ENCODE measurements at regions not wholly inside any gene's neighbourhood (a gene's known extent, or its start where the extent isn't known, plus 50 kb on each side); places are given as distances from the start of the nearest gene placed in this dataset.

GRCh38 chr12:115716551-115716950 lies 560.9 kb downstream of the MED13L start:
- Mint-ChIP-seq H3K4me3 (no peak overlapping the region), H3K27ac (no peak overlapping the region), H3K36me3 (ENCODE audit: low read depth) (no peaks in the 10 kb centered on the region), H3K27me3 (ENCODE audit: low read depth) (peaks cover 4% of the 10 kb centered on the region), H3K9me3 (peaks cover 4% of the 10 kb centered on the region), H3K4me1 (no peaks in the 10 kb centered on the region)
- TF ChIP-seq CTCF (IDR thresholded peaks at IDR 0.05; ENCODE audit: unreplicated experiment in 3 of 3) = no peak

GRCh38 chr12:115712676-115713075 lies 564.8 kb downstream of the MED13L start:
- Mint-ChIP-seq H3K27ac (no peak overlapping the region), H3K4me3 (no peak overlapping the region), H3K36me3 (ENCODE audit: low read depth) (no peaks in the 10 kb centered on the region), H3K27me3 (ENCODE audit: low read depth) (peaks cover 8% of the 10 kb centered on the region), H3K9me3 (peaks cover 8% of the 10 kb centered on the region), H3K4me1 (peaks cover 18% of the 10 kb centered on the region)
- no peak for TF ChIP-seq CTCF (IDR thresholded peaks at IDR 0.05; ENCODE audit: unreplicated experiment in 3 of 3)

GRCh38 chr12:115710104-115710564 lies 567.4 kb downstream of the MED13L start:
- Mint-ChIP-seq H3K4me3 (peak overlapping the region in 1 of 3 experiments; percentile 4), H3K27ac (peak overlapping the region; percentile 74 to 91 (median 85)), H3K27me3 (ENCODE audit: low read depth) (peaks cover 12% of the 10 kb centered on the region), H3K36me3 (ENCODE audit: low read depth) (no peaks in the 10 kb centered on the region), H3K4me1 (peaks cover 26% of the 10 kb centered on the region), H3K9me3 (peaks cover 14% of the 10 kb centered on the region)
- TF ChIP-seq CTCF (IDR thresholded peaks at IDR 0.05; ENCODE audit: unreplicated experiment in 3 of 3) = no peak

- peaks cover 12% of the 10 kb centered on the region for H3K27me3 Mint-ChIP-seq (ENCODE audit: low read depth)
- no peak for TF ChIP-seq CTCF (IDR thresholded peaks at IDR 0.05; ENCODE audit: unreplicated experiment in 3 of 3)
- H3K9me3 Mint-ChIP-seq = peaks cover 14% of the 10 kb centered on the region
- H3K4me3 Mint-ChIP-seq = peak overlapping the region in 1 of 3 experiments; percentile 19
- peak overlapping the region; percentile 74 to 91 (median 85) for H3K27ac Mint-ChIP-seq
- H3K4me1 Mint-ChIP-seq = peaks cover 26% of the 10 kb centered on the region
- H3K36me3 Mint-ChIP-seq (ENCODE audit: low read depth) = no peaks in the 10 kb centered on the region
These were observed 567.9 kb downstream of the MED13L start for GRCh38 chr12:115709540-115710011.

- Mint-ChIP-seq H3K36me3 (ENCODE audit: low read depth) (no peaks in the 10 kb centered on the region), H3K4me1 (peaks cover 26% of the 10 kb centered on the region), H3K9me3 (peaks cover 14% of the 10 kb centered on the region), H3K4me3 (peak overlapping the region in 1 of 3 experiments; percentile 19), H3K27ac (peak overlapping the region; percentile 74 to 91 (median 85)), H3K27me3 (ENCODE audit: low read depth) (peaks cover 12% of the 10 kb centered on the region)
- TF ChIP-seq CTCF (IDR thresholded peaks at IDR 0.05; ENCODE audit: unreplicated experiment in 3 of 3) = no peak
These were observed 568.7 kb downstream of the MED13L start for GRCh38 chr12:115708801-115709200.

- no peak for TF ChIP-seq CTCF (IDR thresholded peaks at IDR 0.05; ENCODE audit: unreplicated experiment in 3 of 3)
- Mint-ChIP-seq H3K4me1 (peaks cover 15% of the 10 kb centered on the region), H3K9me3 (peaks cover 3% of the 10 kb centered on the region), H3K27ac (peak overlapping the region in 2 of 3 experiments; percentile 19 to 27), H3K4me3 (no peak overlapping the region), H3K36me3 (ENCODE audit: low read depth) (no peaks in the 10 kb centered on the region), H3K27me3 (ENCODE audit: low read depth) (peaks cover 11% of the 10 kb centered on the region)
These were observed 576.5 kb downstream of the MED13L start for GRCh38 chr12:115700896-115701465.
